PC-9 (cell line): ENCODE measurements at regions not wholly inside any gene's neighbourhood (a gene's known extent, or its start where the extent isn't known, plus 50 kb on each side); places are given as distances from the start of the nearest gene placed in this dataset.

Experiments used
- BruUV-seq: library from RNA; stranded (reverse); fragments of 400-500 nt; replicated peaks from 2 replicates; lab custom pipeline; 2021; lab: Mats Ljungman, UMichigan
- CTCF ChIA-PET: fragments of 300-600 bp; sonication (Branson Sonifier 250); formaldehyde crosslinking; loops from one replicate; lab custom pipeline; 2022; ENCODE audit warnings: antibody characterized with exemption; lab: Charles Lee
- POLR2A ChIA-PET: fragments of 300-600 bp; sonication (Branson Sonifier 250); formaldehyde crosslinking; loops from one replicate; lab custom pipeline; 2022; ENCODE audit warnings: antibody characterized with exemption; ENCODE audit not compliant: unreplicated experiment; lab: Charles Lee
- DNase-seq, 2 experiments: peaks; one replicate each; pipeline versions ENCODE4 v3.0.0 to v3.0.0-alpha.2; 2015 to 2022; ENCODE audit warnings: mixed read lengths in 1 of 2
- H2AFZ ChIP-seq: fragments of 200-600 bp; sonication (generic); 2 replicates; pipeline ENCODE4 v1.8.1; 2017; ENCODE audit warnings: antibody characterized with exemption
- H3F3A ChIP-seq: fragments of 200-600 bp; sonication (generic); 2 replicates; pipeline ENCODE4 v1.8.1; 2017; ENCODE audit warnings: antibody characterized with exemption, mild to moderate bottlenecking, low read depth; ENCODE audit not compliant: insufficient read depth
- H3K27ac ChIP-seq: fragments of 200-600 bp; sonication (generic); 2 replicates; pipeline ENCODE4 v1.6.1; 2016; ENCODE audit warnings: mixed run types
- H3K27me3 ChIP-seq: fragments of 200-600 bp; sonication (generic); 2 replicates; pipeline ENCODE4 v1.6.1; 2016; ENCODE audit warnings: low read depth, mixed run types; ENCODE audit not compliant: insufficient read depth
- H3K36me3 ChIP-seq: fragments of 200-600 bp; sonication (generic); 2 replicates; pipeline ENCODE4 v1.6.1; 2016; ENCODE audit warnings: low read depth, mixed run types
- H3K4me1 ChIP-seq: fragments of 200-600 bp; sonication (generic); replicated peaks from 2 replicates; pipeline ENCODE4 v1.6.1; 2016; ENCODE audit warnings: mixed run types; ENCODE audit not compliant: insufficient read depth
- H3K4me2 ChIP-seq: fragments of 200-600 bp; sonication (generic); 2 replicates; pipeline ENCODE4 v1.6.1; 2017; ENCODE audit warnings: mixed run types
- H3K4me3 ChIP-seq: fragments of 200-600 bp; sonication (generic); 2 replicates; pipeline ENCODE4 v1.6.1; 2016; ENCODE audit warnings: mixed run types
- H3K79me2 ChIP-seq: fragments of 200-600 bp; sonication (generic); 2 replicates; pipeline ENCODE4 v1.6.1; 2017; ENCODE audit warnings: low read depth, mixed run types
- H3K9me2 ChIP-seq: fragments of 200-600 bp; sonication (generic); 2 replicates; pipeline ENCODE4 v1.8.1; 2017; ENCODE audit warnings: mild to moderate bottlenecking; ENCODE audit not compliant: insufficient read depth
- H3K9me3 ChIP-seq: fragments of 200-600 bp; sonication (generic); 2 replicates; pipeline ENCODE4 v1.8.1; 2016; ENCODE audit warnings: low read depth; ENCODE audit not compliant: insufficient read depth
- H4K20me1 ChIP-seq: fragments of 200-600 bp; sonication (generic); 2 replicates; pipeline ENCODE4 v1.8.1; 2017; ENCODE audit not compliant: insufficient read depth
- CTCF ChIP-seq: fragments of 200-600 bp; sonication (generic); conservative IDR thresholded peaks from 2 replicates; pipeline ENCODE4 v1.6.1; 2017; ENCODE audit warnings: mixed run types, antibody characterized with exemption, mild to moderate bottlenecking, moderate library complexity
- EZH2 ChIP-seq: fragments of 200-600 bp; sonication (generic); IDR thresholded peaks from 2 replicates; pipeline ENCODE4 v1.8.0; 2017; ENCODE audit warnings: antibody characterized with exemption, low read depth
- intact Hi-C: fragments of 100-400 bp; cut with micrococcal nuclease; formaldehyde crosslinking; loops from one replicate; pipeline ENCODE4 v1.10.0; 2022; ENCODE audit not compliant: unreplicated experiment

- no peaks in the 10 kb centered on the region for H3K36me3 ChIP-seq
- TF ChIP-seq CTCF (no peak), EZH2 (no peak)
- 0 out of 2 replicates have a peak, but pooled peaks cover 3% of the 10 kb centered on the region for H3K9me3 ChIP-seq
- peaks cover 12% of the 10 kb centered on the region for H3K4me1 ChIP-seq
- H3K27ac ChIP-seq, result no peak overlapping the region
- H3K27me3 ChIP-seq, result no peaks in the 10 kb centered on the region
- no peak overlapping the region for H3K4me3 ChIP-seq
- BruUV-seq, result no TSS peak
- H2AFZ ChIP-seq, result no peak overlapping the region
- no peaks in the 10 kb centered on the region for H3K79me2 ChIP-seq
- H3K4me2 ChIP-seq, result no peak overlapping the region
- intact Hi-C loops, result no loop called here
- H4K20me1 ChIP-seq, result no peaks in the 10 kb centered on the region
- no peak for DNase-seq
- CTCF ChIA-PET, result interaction anchor here (0.9 kb wide), 1 partner anchor 237 kb away, joined by 3 read pairs; no protein-coding TSS in a partner anchor
- H3F3A ChIP-seq, result peaks cover 7% of the 10 kb centered on the region
- POLR2A ChIA-PET, result no interaction called here
- H3K9me2 ChIP-seq, result no peaks in the 10 kb centered on the region
These were observed 127.7 kb downstream of the SNAPC1 start for GRCh38 chr14:61889914-61890351.

GRCh38 chr14:61891170-61891569 is 128.9 kb downstream of the SNAPC1 start:
- H4K20me1 ChIP-seq, result no peaks in the 10 kb centered on the region
- ChIA-PET POLR2A (interaction anchor here (0.7 kb wide), 1 partner anchor 1581 kb away, joined by 3 read pairs; no protein-coding TSS in a partner anchor), CTCF (no interaction called here)
- no peaks in the 10 kb centered on the region for H3K4me1 ChIP-seq
- H3K4me3 ChIP-seq, result no peak overlapping the region
- DNase-seq, result peak; percentile 8 to 38
- no peak overlapping the region for H2AFZ ChIP-seq
- no peaks in the 10 kb centered on the region for H3K9me3 ChIP-seq
- intact Hi-C loops, result no loop called here
- no peak for TF ChIP-seq CTCF
- no peak for TF ChIP-seq EZH2
- H3K79me2 ChIP-seq, result no peaks in the 10 kb centered on the region
- no peak overlapping the region for H3K27ac ChIP-seq
- no peak overlapping the region for H3K4me2 ChIP-seq
- no peaks in the 10 kb centered on the region for H3K36me3 ChIP-seq
- H3K27me3 ChIP-seq, result no peaks in the 10 kb centered on the region
- no peaks in the 10 kb centered on the region for H3K9me2 ChIP-seq
- peaks cover 7% of the 10 kb centered on the region for H3F3A ChIP-seq
- no TSS peak for BruUV-seq

- no TSS peak for BruUV-seq
- Histone ChIP-seq H4K20me1 (no peaks in the 10 kb centered on the region), H3K9me2 (no peaks in the 10 kb centered on the region), H3K9me3 (no peaks in the 10 kb centered on the region), H3F3A (peaks cover 7% of the 10 kb centered on the region), H3K36me3 (no peaks in the 10 kb centered on the region), H3K79me2 (no peaks in the 10 kb centered on the region), H3K27me3 (no peaks in the 10 kb centered on the region), H3K4me3 (no peak overlapping the region), H3K4me1 (no peaks in the 10 kb centered on the region), H3K4me2 (no peak overlapping the region), H2AFZ (no peak overlapping the region), H3K27ac (no peak overlapping the region)
- CTCF ChIA-PET, result no interaction called here
- TF ChIP-seq EZH2, result no peak
- no peak for TF ChIP-seq CTCF
- POLR2A ChIA-PET, result interaction anchor here (0.7 kb wide), 1 partner anchor 1582 kb away, joined by 3 read pairs; no protein-coding TSS in a partner anchor
- no peak for DNase-seq
- intact Hi-C loops, result no loop called here
These were observed 129.6 kb downstream of the SNAPC1 start for GRCh38 chr14:61891810-61892209.
